Epidermal melanocyte (primary cell): ENCODE measurements at regions not wholly inside any gene's neighbourhood (a gene's known extent, or its start where the extent isn't known, plus 50 kb on each side); places are given as distances from the start of the nearest gene placed in this dataset.

Experiments used
- DNase-seq: peaks from one replicate; pipeline ENCODE4 v3.0.0; 2011; ENCODE audit warnings: low spot score; ENCODE audit not compliant: insufficient read length

GRCh38 chr14:85387181-85387580, 142.8 kb upstream of the FLRT2 start:
- DNase-seq: no peak

- no peak for DNase-seq
Measured at GRCh38 chr14:85390236-85390635, 139.7 kb upstream of the FLRT2 start.

GRCh38 chr14:85391455-85391854, 138.5 kb upstream of the FLRT2 start:
- DNase-seq: no peak

- DNase-seq: no peak
Measured at GRCh38 chr14:85391892-85392291, 138.1 kb upstream of the FLRT2 start.

DNA sequence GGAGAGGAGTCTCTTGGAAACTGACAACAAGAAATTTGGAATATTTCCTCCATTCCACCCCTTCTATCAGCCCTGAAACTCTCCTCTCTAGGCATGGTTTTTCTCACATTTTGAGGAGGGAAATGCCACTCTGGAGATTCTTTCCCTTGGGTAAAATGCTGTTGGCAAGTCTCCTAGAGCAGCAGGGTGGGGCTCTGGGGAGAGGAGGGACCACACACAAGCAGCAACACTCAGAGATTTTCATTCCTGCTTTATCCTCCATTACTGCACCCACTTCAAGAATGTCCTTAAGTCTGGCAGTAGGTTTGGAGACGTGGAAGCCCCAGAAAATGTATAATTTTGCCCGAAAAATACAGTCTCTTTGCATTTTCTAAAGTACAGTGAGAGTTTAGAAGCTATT, 130.8 kb upstream of the FLRT2 start:
- DNase-seq: no peak

DNA sequence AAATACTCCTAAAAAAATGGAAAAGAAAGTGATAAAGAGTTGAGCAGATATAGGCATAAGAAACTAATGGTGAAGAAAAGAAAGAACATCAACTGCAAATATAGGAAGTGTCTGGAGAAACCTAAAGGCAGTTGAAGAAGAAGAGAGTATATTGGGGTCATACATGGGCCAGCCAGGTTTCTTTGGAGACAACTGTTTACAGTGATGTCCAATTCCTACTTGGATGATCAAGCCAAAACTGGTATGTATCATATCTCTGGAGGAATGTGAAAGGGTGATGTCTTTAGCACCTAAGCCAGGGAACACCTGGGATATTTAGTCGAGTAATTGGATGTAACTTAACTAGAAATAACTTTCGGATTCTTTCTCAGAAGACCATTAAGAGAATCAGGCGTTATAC, 129.3 kb upstream of the FLRT2 start:
- no peak for DNase-seq

GRCh38 chr14:85401384-85401783, 128.6 kb upstream of the FLRT2 start:
- no peak for DNase-seq

DNA sequence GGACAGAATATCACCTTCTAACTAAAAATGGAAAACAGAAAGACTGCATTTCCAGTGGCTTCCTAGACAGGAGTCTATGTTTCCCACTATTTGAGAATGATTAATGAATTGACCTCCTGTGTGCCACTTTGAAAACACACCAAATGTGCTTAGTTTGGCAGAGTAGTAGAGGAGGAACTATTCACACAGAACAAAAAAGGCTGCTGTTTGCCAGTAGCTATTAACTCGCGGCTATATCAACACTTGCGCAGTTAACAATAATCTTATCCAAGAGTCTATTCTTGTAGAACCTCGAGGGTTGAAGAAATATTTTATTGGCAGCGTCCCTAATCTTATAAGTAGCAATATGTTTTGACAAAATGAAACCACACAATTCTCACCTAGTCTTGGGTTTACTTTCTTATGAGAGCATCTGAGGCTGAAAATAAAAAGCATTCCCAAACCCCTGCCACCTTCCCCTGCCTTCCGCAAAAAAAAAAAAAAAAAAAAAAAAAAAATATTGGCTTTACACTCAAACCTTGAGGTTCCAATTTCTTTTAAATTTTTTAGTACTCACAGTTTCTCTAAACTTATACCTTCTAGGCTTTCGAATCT, 127.3 kb upstream of the FLRT2 start:
- no peak for DNase-seq

DNA sequence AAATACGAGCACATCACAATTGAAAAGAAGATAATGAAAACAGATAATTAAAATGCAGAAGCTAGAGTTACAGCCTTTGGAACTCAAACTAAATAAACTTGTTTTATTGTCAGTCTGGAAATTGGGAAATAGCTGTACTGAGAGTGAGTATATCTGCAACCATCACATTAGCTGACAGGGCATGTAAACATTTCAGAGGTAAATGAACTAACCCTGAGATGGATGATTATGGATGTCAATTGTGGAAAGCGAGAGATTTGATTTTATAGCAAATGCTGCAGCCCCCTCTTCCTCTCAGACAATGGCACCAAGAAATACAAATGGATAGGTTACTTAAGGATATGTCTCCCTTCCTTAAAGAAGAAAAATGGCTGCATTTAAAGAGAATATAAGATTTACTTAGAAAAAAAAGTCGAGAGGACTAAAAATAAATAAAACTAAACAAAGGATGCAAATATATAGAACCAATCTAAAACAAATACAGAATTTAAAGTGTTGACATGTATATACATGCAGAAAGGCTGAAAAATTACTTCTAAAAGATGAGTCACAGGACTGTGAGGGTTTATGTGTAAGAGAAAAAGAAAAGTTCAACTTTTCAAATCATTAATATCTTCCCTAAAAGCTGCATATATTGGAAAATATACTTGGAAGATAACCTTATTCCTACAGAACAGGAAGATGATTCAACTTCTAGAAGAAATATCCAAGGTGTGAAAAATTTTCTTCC, 120.3 kb upstream of the FLRT2 start:
- no peak for DNase-seq

- DNase-seq: no peak
Measured at GRCh38 chr14:85412756-85413155, 117.2 kb upstream of the FLRT2 start.

DNA sequence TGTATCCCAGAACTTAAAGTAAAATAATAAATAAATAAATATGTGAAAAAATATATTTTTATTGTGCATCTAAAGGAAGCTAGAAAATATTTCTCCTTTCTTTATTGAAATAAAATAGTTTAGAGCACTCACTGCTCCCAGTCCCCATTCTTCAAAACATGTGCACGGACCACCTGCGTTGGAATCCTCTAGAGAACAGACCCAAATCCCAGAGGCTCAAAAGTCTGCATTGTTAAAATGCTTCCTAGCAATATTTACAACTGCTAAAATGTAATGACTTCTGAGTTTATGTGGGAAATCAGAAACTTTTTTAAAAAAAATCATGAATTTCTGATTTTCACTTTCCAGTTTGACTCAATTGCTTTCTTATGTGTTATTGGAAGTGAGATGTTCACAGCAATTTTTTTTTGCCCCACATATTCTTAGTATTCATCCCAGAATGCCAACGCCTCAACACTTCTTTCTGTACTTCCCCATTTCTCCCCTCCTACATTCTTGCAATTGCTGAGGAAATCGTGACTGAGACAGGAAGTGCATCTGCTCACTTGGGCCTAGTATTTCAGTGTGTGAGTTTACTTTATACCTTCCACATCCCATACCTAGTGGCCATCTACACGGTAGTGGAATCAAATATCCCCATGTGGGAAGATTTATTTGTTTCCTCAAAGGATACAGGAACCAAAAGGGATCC, 116.0 kb upstream of the FLRT2 start:
- DNase-seq: no peak

- no peak for DNase-seq
Measured at GRCh38 chr14:85415015-85415712, 114.8 kb upstream of the FLRT2 start.

DNA sequence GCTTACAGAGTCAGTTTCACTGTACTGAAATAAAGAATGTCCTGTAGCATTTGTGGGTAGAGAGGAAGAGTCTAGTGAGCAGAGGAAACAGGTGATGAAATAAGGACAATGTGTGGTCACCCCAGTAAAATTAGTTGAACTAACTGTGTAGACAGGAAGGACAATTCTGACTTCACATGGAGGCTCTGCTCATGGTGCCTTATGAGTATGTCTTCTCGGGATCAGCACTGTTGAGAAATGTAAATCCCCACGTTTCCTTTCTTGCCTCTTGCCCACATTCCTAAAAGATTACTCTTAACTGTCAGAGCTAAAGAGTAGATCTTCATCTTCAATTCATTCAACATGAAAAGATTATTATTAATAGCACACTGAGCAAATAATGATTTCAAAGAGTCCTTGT, 113.2 kb upstream of the FLRT2 start:
- DNase-seq: no peak

DNA sequence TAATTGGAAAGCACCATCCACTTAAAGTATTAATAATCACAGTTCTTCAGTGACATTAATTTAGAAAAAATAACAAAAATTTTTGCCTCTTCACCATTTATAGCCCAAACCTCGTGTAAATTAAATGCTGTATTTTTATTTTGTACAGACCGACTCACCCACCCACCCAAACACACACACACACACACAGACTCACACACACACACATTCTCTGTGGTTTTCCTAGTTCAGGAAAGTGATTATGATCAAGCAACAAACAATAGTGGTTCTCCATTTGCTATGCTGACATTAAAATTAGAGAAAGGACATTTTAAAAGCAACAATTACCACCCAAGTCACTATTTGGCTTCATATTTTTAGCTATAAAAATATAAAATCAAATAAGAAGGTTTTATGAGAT, 112.5 kb upstream of the FLRT2 start:
- no peak for DNase-seq

DNA sequence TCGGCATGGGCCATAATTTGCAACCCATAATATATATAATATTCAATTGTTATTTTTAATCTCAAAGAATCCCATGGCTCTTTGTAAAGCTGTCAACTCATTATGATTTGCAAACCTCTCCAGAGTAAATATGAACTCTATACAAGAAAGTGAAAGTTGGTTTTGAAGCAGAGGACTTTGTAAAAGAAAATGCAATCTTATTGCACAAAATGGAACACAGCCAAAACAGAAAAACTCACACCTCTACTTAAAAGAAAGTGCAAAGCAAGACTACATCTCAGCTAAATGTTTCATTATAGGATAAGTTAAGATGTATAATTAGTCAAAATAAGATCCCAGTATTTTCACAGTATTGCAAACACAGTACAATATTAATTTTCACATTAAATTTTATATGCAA, 111.2 kb upstream of the FLRT2 start:
- DNase-seq: no peak

DNA sequence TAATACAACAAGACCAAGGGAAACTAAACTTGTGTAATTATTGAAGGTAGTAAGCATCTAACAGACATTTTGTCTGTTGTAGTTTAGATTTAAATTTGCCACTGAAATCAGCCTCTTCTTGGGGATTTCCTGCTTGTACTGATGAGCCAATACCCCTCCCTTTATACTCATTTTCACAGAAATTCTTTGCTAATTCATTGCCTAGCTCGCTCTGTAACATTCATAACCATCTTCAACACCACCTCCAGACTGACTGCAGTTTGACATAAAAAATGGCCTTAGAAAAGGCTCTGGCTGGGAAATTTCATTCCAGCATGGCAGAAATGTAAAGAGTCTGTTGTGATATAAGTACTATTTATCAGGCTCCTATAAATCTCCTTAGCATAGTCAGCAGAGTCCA, 109.7 kb upstream of the FLRT2 start:
- DNase-seq: no peak

GRCh38 chr14:85420707-85421106, 109.2 kb upstream of the FLRT2 start:
- no peak for DNase-seq

GRCh38 chr14:85421186-85421877, 108.6 kb upstream of the FLRT2 start:
- DNase-seq: no peak

- no peak for DNase-seq
Measured at GRCh38 chr14:85423889-85424288, 106.1 kb upstream of the FLRT2 start.

DNA sequence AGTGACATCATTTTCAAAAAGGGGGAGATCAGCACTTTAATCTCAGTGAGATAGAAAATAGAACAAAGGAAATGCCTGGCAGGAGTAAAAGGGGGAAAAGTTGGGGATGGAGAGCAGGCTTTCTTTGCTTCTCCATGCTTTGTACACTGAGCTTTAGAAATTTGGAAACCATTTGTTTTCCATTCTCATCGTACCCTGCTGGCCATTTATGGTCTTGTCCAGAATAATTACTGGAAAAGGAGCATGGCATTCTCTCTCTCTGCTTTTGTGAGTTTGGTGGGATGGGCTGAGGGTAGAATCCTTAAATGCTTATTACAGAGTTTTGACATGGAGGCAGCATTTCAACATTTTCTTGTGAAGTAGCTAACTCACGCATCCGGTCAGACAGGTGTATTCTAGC, 104.4 kb upstream of the FLRT2 start:
- no peak for DNase-seq

- DNase-seq: no peak
Measured at GRCh38 chr14:85426068-85426935, 103.6 kb upstream of the FLRT2 start.
